ENCODE measurements at regions not wholly inside any gene's neighbourhood (a gene's known extent, or its start where the extent isn't known, plus 50 kb on each side); places are given as distances from the start of the nearest gene placed in this dataset.
"Not testable (repeated sequence)": the region's sequence is repeated elsewhere in the genome, so short reads cannot be mapped to it uniquely, and the experiment has no call there.

DNA sequence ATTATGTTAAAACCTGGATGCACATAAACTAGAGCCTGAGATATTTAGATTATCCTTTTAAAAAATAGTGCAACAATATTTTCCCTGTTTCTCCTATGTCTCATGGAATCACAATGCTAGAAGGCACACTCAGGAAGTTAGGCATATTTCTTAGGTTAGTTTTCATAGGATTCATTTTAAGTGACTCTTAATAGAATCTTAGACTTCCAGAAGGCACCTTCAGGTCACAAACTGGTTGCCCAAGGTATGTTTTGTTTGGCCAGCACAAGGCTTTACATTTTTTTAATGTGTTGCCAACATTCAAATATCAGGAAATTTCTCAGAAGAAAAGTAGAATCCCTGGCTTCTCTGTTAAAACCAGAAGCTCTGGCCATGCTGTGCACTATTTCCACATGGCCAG is 129.3 kb downstream of the LNPK start:
- intact Hi-C loops (cut with micrococcal nuclease) = no loop called here

- intact Hi-C loops (cut with micrococcal nuclease) = no loop called here
These were observed 130.1 kb downstream of the LNPK start for GRCh38 chr2:175872005-175872348.

DNA sequence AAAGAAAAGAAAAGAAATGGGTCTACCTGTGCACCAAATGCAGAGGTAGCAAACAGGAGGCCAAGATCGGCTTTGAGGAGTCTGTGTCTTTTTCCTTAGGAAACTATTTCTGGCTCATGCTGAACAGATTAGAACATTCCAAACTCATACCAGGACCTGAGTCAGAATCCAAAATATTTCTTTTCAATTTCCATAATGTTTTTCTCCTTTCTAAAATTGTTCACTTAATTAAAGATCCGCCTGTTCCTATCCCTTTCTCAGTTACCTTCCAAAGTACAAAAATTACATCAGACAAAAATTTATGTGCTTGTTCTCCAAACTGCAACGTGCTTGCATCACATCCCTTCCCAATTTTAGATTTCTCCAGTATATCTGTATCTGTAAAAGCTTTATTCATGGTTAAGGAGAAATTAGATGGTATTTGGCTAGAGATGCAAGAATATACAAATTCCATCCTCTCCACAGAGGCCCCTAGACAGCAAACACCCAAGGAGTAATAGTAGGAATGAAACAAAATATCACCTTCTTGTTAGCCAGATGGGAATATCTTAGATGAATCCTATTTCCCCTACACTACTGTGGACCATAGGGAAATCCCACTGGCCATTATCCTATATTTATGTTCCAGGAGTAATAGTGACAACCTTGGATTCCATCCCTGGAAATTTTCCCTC is 130.6 kb downstream of the LNPK start:
- intact Hi-C loops (cut with micrococcal nuclease) = loop anchor here (2.0 kb wide), 1 partner anchor 71 kb away; no protein-coding TSS in a partner anchor

- intact Hi-C loops (cut with micrococcal nuclease) = no loop called here
These were observed 136.4 kb downstream of the LNPK start for GRCh38 chr2:175865716-175866115.

GRCh38 chr2:175864137-175864850 is 137.8 kb downstream of the LNPK start:
- intact Hi-C loops (cut with micrococcal nuclease) = no loop called here

- intact Hi-C loops (cut with micrococcal nuclease) = no loop called here
These were observed 140.1 kb downstream of the LNPK start for GRCh38 chr2:175861958-175862357.

- intact Hi-C loops (cut with micrococcal nuclease) = no loop called here
These were observed 146.1 kb downstream of the LNPK start for GRCh38 chr2:175855794-175856453.

DNA sequence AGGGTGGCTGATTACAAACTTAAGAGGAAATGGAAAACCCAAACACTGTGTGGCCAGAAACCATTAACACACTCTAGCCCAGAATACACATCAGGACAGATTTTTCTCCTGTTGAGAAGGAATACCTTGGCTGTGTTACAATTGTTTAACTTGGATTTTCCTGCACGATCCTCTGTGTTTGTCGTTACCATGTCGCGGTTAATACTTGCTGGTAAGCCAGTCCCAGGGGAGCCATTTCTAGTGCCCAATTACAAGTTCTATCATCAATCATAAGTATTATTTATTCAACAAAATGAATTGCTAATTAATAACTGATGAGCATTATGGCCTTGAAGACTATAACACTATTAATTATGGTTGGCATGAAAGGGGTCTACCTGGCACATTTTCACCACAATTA is 146.8 kb downstream of the LNPK start:
- intact Hi-C loops (cut with micrococcal nuclease) = no loop called here

DNA sequence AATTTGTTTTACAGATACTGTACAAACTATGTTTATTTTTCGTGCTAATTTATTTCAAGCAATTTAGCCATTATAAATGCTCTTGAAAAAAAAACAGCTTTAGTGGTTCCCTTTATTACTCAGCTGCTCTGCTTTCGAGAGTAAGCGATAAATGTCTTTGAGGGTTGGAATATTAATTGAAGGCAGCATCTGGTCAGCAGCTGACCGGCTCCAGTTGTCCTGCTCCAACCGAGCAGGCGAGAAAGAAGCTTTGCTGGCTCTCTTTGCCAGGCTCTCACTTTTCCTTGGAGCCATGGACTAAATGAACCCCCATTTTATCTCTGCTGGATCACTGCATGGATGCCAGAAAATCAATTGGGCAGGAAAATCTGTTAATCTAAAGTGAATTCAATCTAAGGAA is 147.4 kb downstream of the LNPK start:
- intact Hi-C loops (cut with micrococcal nuclease) = no loop called here

DNA sequence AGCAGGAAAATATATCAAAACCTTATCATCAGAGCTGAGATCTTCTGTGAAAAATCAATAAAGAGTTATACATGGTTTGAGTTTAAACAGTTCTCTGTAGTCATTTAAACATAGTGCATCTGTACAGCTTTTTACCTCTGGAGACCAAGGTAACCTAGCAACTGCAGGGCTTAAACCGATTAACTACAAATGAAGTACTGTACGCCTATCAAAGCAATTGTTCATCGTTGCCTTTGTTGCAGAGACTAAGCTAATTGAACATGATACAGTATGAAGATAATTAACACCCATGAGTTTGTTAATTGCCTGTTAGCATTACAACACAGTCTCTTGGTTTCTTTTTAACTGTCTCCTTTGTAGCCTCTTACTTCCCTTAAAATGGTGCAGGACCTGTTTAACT is 147.9 kb downstream of the LNPK start:
- intact Hi-C loops (cut with micrococcal nuclease) = no loop called here

- intact Hi-C loops (cut with micrococcal nuclease) = no loop called here
These were observed 148.5 kb downstream of the LNPK start for GRCh38 chr2:175853616-175853890.

DNA sequence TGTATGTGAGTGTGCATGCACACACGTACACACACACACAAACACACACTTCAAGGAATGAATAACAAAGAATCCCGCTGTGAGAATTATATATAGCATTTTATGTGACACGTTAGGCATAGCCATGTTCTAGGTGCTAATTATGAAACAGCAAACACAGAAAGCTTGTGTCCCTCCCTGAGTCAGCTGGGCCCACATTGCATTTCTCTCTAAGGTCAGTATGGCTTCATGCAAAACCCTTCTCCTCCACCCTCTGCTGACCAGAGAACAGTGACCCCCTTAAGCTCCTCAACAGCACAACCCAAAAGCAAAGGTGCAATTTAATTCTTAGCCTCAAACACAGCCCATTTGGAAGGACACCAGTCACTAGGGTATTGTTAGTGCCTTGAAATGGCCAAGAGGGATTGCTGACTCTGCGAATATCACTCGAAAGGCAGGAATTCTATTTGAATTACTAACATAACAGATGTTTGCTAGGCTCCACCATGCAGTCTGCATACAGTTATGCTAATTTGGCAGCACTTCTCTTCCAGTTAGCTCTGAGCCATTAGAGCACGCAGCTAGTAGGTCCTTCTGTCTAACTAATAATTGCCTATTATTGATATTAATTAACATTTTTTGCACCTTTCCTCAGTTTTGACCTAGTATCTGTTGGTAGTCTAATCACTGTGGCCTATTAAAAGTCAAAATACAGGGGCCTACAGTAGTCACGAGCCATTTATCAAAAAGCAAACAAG is 149.0 kb downstream of the LNPK start:
- intact Hi-C loops (cut with micrococcal nuclease) = no loop called here

GRCh38 chr2:175847128-175847527 is 154.9 kb downstream of the LNPK start:
- intact Hi-C loops (cut with micrococcal nuclease) = no loop called here

GRCh38 chr2:175844169-175844568 is 157.9 kb downstream of the LNPK start:
- intact Hi-C loops (cut with micrococcal nuclease) = no loop called here

DNA sequence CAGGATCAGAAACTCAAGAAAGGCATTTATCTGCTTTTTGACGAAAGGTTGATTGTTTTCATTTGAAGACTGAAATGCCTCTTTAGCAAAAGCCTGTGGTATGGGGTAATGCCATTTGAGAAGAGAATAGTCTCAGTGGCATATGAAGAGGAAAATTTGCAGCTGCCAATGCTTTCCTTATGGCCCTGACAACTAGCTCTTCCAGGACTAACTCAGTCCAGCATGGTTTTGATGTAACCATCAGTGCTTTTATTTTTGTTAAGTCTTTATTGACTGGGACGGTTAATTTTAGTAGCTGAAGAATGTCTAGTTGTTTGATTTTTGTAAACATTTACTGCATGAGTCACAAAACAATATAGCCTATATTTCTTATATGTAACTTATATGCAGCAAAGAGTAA is 158.4 kb downstream of the LNPK start:
- intact Hi-C loops (cut with micrococcal nuclease) = no loop called here

DNA sequence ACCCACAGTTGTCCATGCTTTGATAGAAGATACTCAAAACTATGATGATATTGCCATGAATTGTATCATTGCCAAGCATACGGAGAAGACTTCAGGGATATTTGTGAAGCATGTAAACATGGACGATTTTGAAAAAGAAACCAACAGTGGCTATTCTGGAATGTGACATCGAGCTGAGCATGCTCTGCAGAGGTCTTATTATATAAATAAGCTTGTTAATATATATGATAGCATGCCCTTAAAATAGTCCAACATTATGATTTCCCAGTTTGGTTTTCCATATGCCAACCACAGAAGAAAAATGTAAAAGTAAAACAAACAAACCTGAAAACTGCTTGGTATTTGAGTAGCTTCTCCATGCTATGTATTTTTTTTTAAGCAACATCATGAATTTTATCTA is 159.1 kb downstream of the LNPK start:
- intact Hi-C loops (cut with micrococcal nuclease) = no loop called here

DNA sequence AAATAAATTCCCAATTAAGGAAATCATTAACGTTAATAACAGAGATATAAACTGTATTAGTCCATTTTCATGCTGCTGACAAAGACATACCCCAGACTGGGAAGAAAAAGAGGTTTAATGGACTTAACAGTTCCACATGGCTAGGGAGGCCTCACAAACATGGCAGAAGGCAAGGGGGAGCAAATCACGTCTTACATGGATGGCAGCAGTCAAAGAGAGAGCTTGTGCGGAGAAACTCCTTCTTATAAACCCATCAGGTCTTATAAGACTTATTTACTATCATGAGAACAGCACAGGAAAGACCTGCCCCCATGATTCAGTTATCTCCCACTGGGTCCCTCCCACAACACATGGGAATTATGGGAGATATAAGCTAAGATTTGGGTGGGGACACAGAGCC is 161.3 kb downstream of the LNPK start:
- intact Hi-C loops (cut with micrococcal nuclease) = not testable (repeated sequence)

GRCh38 chr2:175840256-175840655 is 161.8 kb downstream of the LNPK start:
- intact Hi-C loops (cut with micrococcal nuclease) = no loop called here

- intact Hi-C loops (cut with micrococcal nuclease) = no loop called here
These were observed 163.1 kb downstream of the LNPK start for GRCh38 chr2:175838979-175839378.

GRCh38 chr2:175837046-175837445 is 165.0 kb downstream of the LNPK start:
- intact Hi-C loops (cut with micrococcal nuclease) = no loop called here

- intact Hi-C loops (cut with micrococcal nuclease) = no loop called here
These were observed 165.7 kb downstream of the LNPK start for GRCh38 chr2:175836361-175836760.

DNA sequence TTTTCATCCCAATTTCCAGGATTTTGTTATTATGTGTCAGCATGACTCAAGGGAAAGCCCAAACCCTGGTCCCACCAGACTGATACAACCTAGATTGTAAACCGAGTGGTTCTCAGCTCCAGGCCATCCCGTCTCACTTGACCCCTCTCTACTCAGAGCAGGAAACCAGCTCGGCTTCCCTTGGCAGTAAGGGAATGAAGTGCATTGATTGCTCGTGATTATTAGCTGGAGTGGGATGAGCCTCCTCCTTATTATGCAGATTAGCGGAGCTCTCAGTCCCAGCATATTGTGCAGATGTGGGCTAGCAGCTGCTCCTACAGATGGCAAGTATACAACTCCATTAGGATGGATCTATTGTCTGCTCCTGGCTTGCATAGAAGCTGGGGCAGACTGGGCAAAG is 167.6 kb downstream of the LNPK start:
- intact Hi-C loops (cut with micrococcal nuclease) = no loop called here
